GM18907 (cell line): ENCODE measurements at regions not wholly inside any gene's neighbourhood (a gene's known extent, or its start where the extent isn't known, plus 50 kb on each side); places are given as distances from the start of the nearest gene placed in this dataset.

Experiments used
- ATAC-seq: cut with Tn5 transposase; IDR thresholded peaks from one replicate; pipeline ENCODE4 v1.9.1; 2021; ENCODE audit warnings: mild to moderate bottlenecking, moderate library complexity; ENCODE audit not compliant: unreplicated experiment

GRCh38 chr2:23128684-23129292 lies 256.2 kb upstream of the KLHL29 start:
- ATAC-seq: no peak

GRCh38 chr2:23131066-23131575 lies 253.9 kb upstream of the KLHL29 start:
- no peak for ATAC-seq

- ATAC-seq: no peak
These were observed 253.0 kb upstream of the KLHL29 start for GRCh38 chr2:23132000-23132399.

GRCh38 chr2:23132823-23133595 lies 252.0 kb upstream of the KLHL29 start:
- ATAC-seq: no peak

- ATAC-seq: no peak
These were observed 250.3 kb upstream of the KLHL29 start for GRCh38 chr2:23134726-23135125.

GRCh38 chr2:23135481-23136100 lies 249.4 kb upstream of the KLHL29 start:
- ATAC-seq: no peak

GRCh38 chr2:23137166-23137565 lies 247.8 kb upstream of the KLHL29 start:
- no peak for ATAC-seq

- no peak for ATAC-seq
These were observed 246.3 kb upstream of the KLHL29 start for GRCh38 chr2:23138701-23139100.

GRCh38 chr2:23145460-23145859 lies 239.5 kb upstream of the KLHL29 start:
- no peak for ATAC-seq

- ATAC-seq: no peak
These were observed 239.0 kb upstream of the KLHL29 start for GRCh38 chr2:23146011-23146410.

GRCh38 chr2:23148342-23148741 lies 236.6 kb upstream of the KLHL29 start:
- no peak for ATAC-seq

- ATAC-seq: no peak
These were observed 235.2 kb upstream of the KLHL29 start for GRCh38 chr2:23149777-23150176.

GRCh38 chr2:23153484-23153883 lies 231.5 kb upstream of the KLHL29 start:
- no peak for ATAC-seq

- ATAC-seq: no peak
These were observed 230.0 kb upstream of the KLHL29 start for GRCh38 chr2:23155022-23155421.

GRCh38 chr2:23157812-23158211 lies 227.2 kb upstream of the KLHL29 start:
- ATAC-seq: no peak

- no peak for ATAC-seq
These were observed 226.7 kb upstream of the KLHL29 start for GRCh38 chr2:23158306-23158705.

GRCh38 chr2:23159746-23160405 lies 225.1 kb upstream of the KLHL29 start:
- no peak for ATAC-seq

GRCh38 chr2:23164173-23164572 lies 220.8 kb upstream of the KLHL29 start:
- no peak for ATAC-seq

GRCh38 chr2:23169896-23170295 lies 215.1 kb upstream of the KLHL29 start:
- ATAC-seq: no peak

- ATAC-seq: no peak
These were observed 213.9 kb upstream of the KLHL29 start for GRCh38 chr2:23171108-23171507.

- ATAC-seq: no peak
These were observed 206.6 kb upstream of the KLHL29 start for GRCh38 chr2:23178396-23178795.
